ENCODE measurements at regions not wholly inside any gene's neighbourhood (a gene's known extent, or its start where the extent isn't known, plus 50 kb on each side); places are given as distances from the start of the nearest gene placed in this dataset.
A peak's percentile ranks its signal among the peaks of the same experiment; 100 is the strongest.
"Not testable (repeated sequence)": the region's sequence is repeated elsewhere in the genome, so short reads cannot be mapped to it uniquely, and the experiment has no call there.

- peak; percentile 63 for DNase-seq
These were observed 63.9 kb downstream of the MAT2B start for GRCh38 chr5:163569284-163569683.

- DNase-seq: peak; percentile 21
These were observed 66.3 kb downstream of the MAT2B start for GRCh38 chr5:163571744-163572143.

GRCh38 chr5:163574472-163575440, 69.3 kb downstream of the MAT2B start:
- DNase-seq: no peak

- no peak for DNase-seq
These were observed 73.2 kb downstream of the MAT2B start for GRCh38 chr5:163578652-163579051.

- DNase-seq: no peak
These were observed 74.3 kb downstream of the MAT2B start for GRCh38 chr5:163579729-163580128.

- no peak for DNase-seq
These were observed 75.1 kb downstream of the MAT2B start for GRCh38 chr5:163580516-163580915.

- DNase-seq: not testable (repeated sequence)
These were observed 78.2 kb downstream of the MAT2B start for GRCh38 chr5:163583491-163584153.

- no peak for DNase-seq
These were observed 79.8 kb downstream of the MAT2B start for GRCh38 chr5:163585206-163585605.

- no peak for DNase-seq
These were observed 81.1 kb downstream of the MAT2B start for GRCh38 chr5:163586531-163586956.

- DNase-seq: no peak
These were observed 89.5 kb downstream of the MAT2B start for GRCh38 chr5:163594951-163595350.

- no peak for DNase-seq
These were observed 90.7 kb downstream of the MAT2B start for GRCh38 chr5:163595932-163596607.

GRCh38 chr5:163596608-163597315, 91.3 kb downstream of the MAT2B start:
- DNase-seq: no peak

- no peak for DNase-seq
These were observed 98.6 kb downstream of the MAT2B start for GRCh38 chr5:163604013-163604412.

GRCh38 chr5:163607256-163607655, 101.8 kb downstream of the MAT2B start:
- DNase-seq: no peak

- DNase-seq: no peak
These were observed 103.2 kb downstream of the MAT2B start for GRCh38 chr5:163608621-163609020.

- DNase-seq: no peak
These were observed 104.5 kb downstream of the MAT2B start for GRCh38 chr5:163609910-163610309.

GRCh38 chr5:163612358-163613149, 107.1 kb downstream of the MAT2B start:
- peak; percentile 59 for DNase-seq

- no peak for DNase-seq
These were observed 107.7 kb downstream of the MAT2B start for GRCh38 chr5:163613150-163613442.

GRCh38 chr5:163614787-163615186, 109.4 kb downstream of the MAT2B start:
- DNase-seq: no peak

GRCh38 chr5:163619273-163619934, 114.0 kb downstream of the MAT2B start:
- DNase-seq: no peak

GRCh38 chr5:163619951-163620350, 114.5 kb downstream of the MAT2B start:
- DNase-seq: peak; percentile 66

- DNase-seq: peak; percentile 47
These were observed 117.4 kb downstream of the MAT2B start for GRCh38 chr5:163622799-163623198.
